ENCODE measurements at regions not wholly inside any gene's neighbourhood (a gene's known extent, or its start where the extent isn't known, plus 50 kb on each side); places are given as distances from the start of the nearest gene placed in this dataset.
"Not testable (repeated sequence)": the region's sequence is repeated elsewhere in the genome, so short reads cannot be mapped to it uniquely, and the experiment has no call there.

GRCh38 chr4:42309361-42310260 lies 87.7 kb upstream of the SHISA3 start:
- Histone ChIP-seq H3K27me3 (ENCODE audit: control insufficient read depth in 2 of 2, insufficient read depth in 2 of 2, low read length in 2 of 2) (no peaks in the 10 kb centered on the region), H3K9me3 (ENCODE audit: control insufficient read depth in 2 of 2, low read length in 2 of 2) (no peaks in the 10 kb centered on the region), H3K27ac (ENCODE audit: low read depth in 2 of 2, low read length in 2 of 2) (no peak overlapping the region), H3K36me3 (ENCODE audit: control insufficient read depth in 2 of 2, insufficient read depth in 2 of 2, low read length in 2 of 2) (no peaks in the 10 kb centered on the region), H3K4me3 (ENCODE audit: low read length in 2 of 2) (no peak overlapping the region), H3K9ac (ENCODE audit: low read depth in 1 of 2, low read length in 2 of 2) (no peak overlapping the region), H3K4me1 (ENCODE audit: control insufficient read depth in 2 of 2, insufficient read depth in 2 of 2, low read length in 2 of 2) (peaks cover 0 to 3% of the 10 kb centered on the region in 2 donors)

DNA sequence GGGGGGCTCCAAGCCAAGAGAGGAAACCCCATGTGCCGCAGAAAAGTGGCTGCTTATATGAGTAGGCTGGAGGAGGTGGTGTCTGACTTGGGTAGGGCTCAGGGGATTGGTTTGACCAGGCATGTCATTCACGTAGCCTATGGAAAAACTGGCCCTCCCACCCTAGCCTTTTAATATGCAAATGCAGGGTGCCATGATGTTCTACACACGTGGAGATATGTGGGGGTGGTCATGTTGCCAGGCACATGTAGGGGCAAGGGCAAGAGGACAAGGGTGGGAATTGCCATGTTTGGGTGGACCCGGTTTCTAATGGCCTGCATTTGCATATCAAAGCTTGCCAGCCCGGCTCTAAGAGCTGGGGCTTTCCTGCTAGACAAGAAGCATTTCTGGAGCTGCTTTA lies 86.9 kb upstream of the SHISA3 start:
- H3K27me3 ChIP-seq (ENCODE audit: control insufficient read depth in 2 of 2, insufficient read depth in 2 of 2, low read length in 2 of 2), result no peaks in the 10 kb centered on the region
- H3K4me1 ChIP-seq (ENCODE audit: control insufficient read depth in 2 of 2, insufficient read depth in 2 of 2, low read length in 2 of 2), result peaks cover 0 to 3% of the 10 kb centered on the region in 2 donors
- H3K36me3 ChIP-seq (ENCODE audit: control insufficient read depth in 2 of 2, insufficient read depth in 2 of 2, low read length in 2 of 2), result no peaks in the 10 kb centered on the region
- H3K4me3 ChIP-seq (ENCODE audit: low read length in 2 of 2), result no peak overlapping the region
- no peak overlapping the region for H3K27ac ChIP-seq (ENCODE audit: low read depth in 2 of 2, low read length in 2 of 2)
- H3K9ac ChIP-seq (ENCODE audit: low read depth in 1 of 2, low read length in 2 of 2), result no peak overlapping the region
- no peaks in the 10 kb centered on the region for H3K9me3 ChIP-seq (ENCODE audit: control insufficient read depth in 2 of 2, low read length in 2 of 2)

DNA sequence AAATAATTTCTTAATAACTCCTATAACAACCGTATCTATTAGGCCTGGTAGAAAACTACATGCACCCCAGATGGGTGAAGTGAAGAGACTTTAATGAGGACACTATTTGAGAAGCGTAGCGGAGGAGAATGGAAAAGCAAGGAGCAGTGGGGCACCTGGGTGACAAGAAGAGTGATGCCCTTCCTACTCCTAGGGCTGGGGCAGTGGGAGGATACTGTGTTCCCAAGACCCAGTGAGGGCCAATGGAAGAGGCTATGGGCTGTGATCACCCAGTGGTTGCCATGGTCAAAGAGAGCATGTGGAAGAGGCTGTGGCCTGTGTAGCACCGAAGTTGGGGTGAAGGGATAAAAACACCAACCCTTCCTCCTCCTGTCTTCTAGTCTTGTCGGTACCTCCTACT lies 86.5 kb upstream of the SHISA3 start:
- Histone ChIP-seq H3K36me3 (ENCODE audit: control insufficient read depth in 2 of 2, insufficient read depth in 2 of 2, low read length in 2 of 2) (no peaks in the 10 kb centered on the region), H3K9me3 (ENCODE audit: control insufficient read depth in 2 of 2, low read length in 2 of 2) (no peaks in the 10 kb centered on the region), H3K27me3 (ENCODE audit: control insufficient read depth in 2 of 2, insufficient read depth in 2 of 2, low read length in 2 of 2) (no peaks in the 10 kb centered on the region), H3K9ac (ENCODE audit: low read depth in 1 of 2, low read length in 2 of 2) (no peak overlapping the region), H3K4me3 (ENCODE audit: low read length in 2 of 2) (no peak overlapping the region), H3K27ac (ENCODE audit: low read depth in 2 of 2, low read length in 2 of 2) (no peak overlapping the region), H3K4me1 (ENCODE audit: control insufficient read depth in 2 of 2, insufficient read depth in 2 of 2, low read length in 2 of 2) (peaks cover 0 to 3% of the 10 kb centered on the region in 2 donors)

- H3K27me3 ChIP-seq (ENCODE audit: control insufficient read depth in 2 of 2, insufficient read depth in 2 of 2, low read length in 2 of 2), result no peaks in the 10 kb centered on the region
- H3K27ac ChIP-seq (ENCODE audit: low read depth in 2 of 2, low read length in 2 of 2), result no peak overlapping the region
- H3K4me3 ChIP-seq (ENCODE audit: low read length in 2 of 2), result no peak overlapping the region
- no peak overlapping the region for H3K9ac ChIP-seq (ENCODE audit: low read depth in 1 of 2, low read length in 2 of 2)
- no peaks in the 10 kb centered on the region for H3K9me3 ChIP-seq (ENCODE audit: control insufficient read depth in 2 of 2, low read length in 2 of 2)
- H3K4me1 ChIP-seq (ENCODE audit: control insufficient read depth in 2 of 2, insufficient read depth in 2 of 2, low read length in 2 of 2), result peaks cover 0 to 3% of the 10 kb centered on the region in 2 donors
- no peaks in the 10 kb centered on the region for H3K36me3 ChIP-seq (ENCODE audit: control insufficient read depth in 2 of 2, insufficient read depth in 2 of 2, low read length in 2 of 2)
Measured at GRCh38 chr4:42311591-42311990, 85.7 kb upstream of the SHISA3 start.

- not testable (repeated sequence) for H3K9me3 ChIP-seq (ENCODE audit: control insufficient read depth in 2 of 2, low read length in 2 of 2); H3K4me3 ChIP-seq (ENCODE audit: low read length in 2 of 2); H3K27ac ChIP-seq (ENCODE audit: low read depth in 2 of 2, low read length in 2 of 2); H3K27me3 ChIP-seq (ENCODE audit: control insufficient read depth in 2 of 2, insufficient read depth in 2 of 2, low read length in 2 of 2); H3K9ac ChIP-seq (ENCODE audit: low read depth in 1 of 2, low read length in 2 of 2); H3K4me1 ChIP-seq (ENCODE audit: control insufficient read depth in 2 of 2, insufficient read depth in 2 of 2, low read length in 2 of 2); H3K36me3 ChIP-seq (ENCODE audit: control insufficient read depth in 2 of 2, insufficient read depth in 2 of 2, low read length in 2 of 2)
Measured at GRCh38 chr4:42313420-42313819, 83.9 kb upstream of the SHISA3 start.

- Histone ChIP-seq H3K9me3 (ENCODE audit: control insufficient read depth in 2 of 2, low read length in 2 of 2) (no peaks in the 10 kb centered on the region), H3K27me3 (ENCODE audit: control insufficient read depth in 2 of 2, insufficient read depth in 2 of 2, low read length in 2 of 2) (no peaks in the 10 kb centered on the region), H3K4me1 (ENCODE audit: control insufficient read depth in 2 of 2, insufficient read depth in 2 of 2, low read length in 2 of 2) (peaks cover 0 to 3% of the 10 kb centered on the region in 2 donors), H3K4me3 (ENCODE audit: low read length in 2 of 2) (no peak overlapping the region), H3K27ac (ENCODE audit: low read depth in 2 of 2, low read length in 2 of 2) (no peak overlapping the region), H3K9ac (ENCODE audit: low read depth in 1 of 2, low read length in 2 of 2) (no peak overlapping the region), H3K36me3 (ENCODE audit: control insufficient read depth in 2 of 2, insufficient read depth in 2 of 2, low read length in 2 of 2) (no peaks in the 10 kb centered on the region)
Measured at GRCh38 chr4:42313872-42314271, 83.4 kb upstream of the SHISA3 start.

DNA sequence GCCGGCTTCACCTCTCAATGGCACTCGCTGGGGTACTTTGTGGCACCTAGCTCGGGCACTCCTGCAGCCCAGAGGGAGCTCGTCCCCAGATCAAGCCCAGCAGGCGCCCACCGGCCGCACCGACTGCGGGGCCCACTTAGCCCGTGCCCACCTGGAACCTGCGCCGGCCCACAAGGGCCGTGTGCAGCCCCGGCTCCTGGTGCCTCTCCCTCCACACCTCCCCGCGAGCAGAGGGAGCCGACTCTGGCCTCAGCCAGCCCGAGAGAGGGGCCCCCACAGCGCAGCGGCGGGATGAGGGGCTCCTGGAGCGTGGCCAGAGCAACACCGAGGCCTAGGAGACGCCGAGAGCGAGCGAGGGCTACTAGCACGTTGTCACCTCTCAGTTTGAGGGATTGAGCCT lies 82.1 kb upstream of the SHISA3 start:
- H3K36me3 ChIP-seq (ENCODE audit: control insufficient read depth in 2 of 2, insufficient read depth in 2 of 2, low read length in 2 of 2), result no peaks in the 10 kb centered on the region
- no peaks in the 10 kb centered on the region for H3K9me3 ChIP-seq (ENCODE audit: control insufficient read depth in 2 of 2, low read length in 2 of 2)
- no peak overlapping the region for H3K4me3 ChIP-seq (ENCODE audit: low read length in 2 of 2)
- H3K27me3 ChIP-seq (ENCODE audit: control insufficient read depth in 2 of 2, insufficient read depth in 2 of 2, low read length in 2 of 2), result no peaks in the 10 kb centered on the region
- H3K9ac ChIP-seq (ENCODE audit: low read depth in 1 of 2, low read length in 2 of 2), result no peak overlapping the region
- no peak overlapping the region for H3K27ac ChIP-seq (ENCODE audit: low read depth in 2 of 2, low read length in 2 of 2)
- peaks cover 0 to 3% of the 10 kb centered on the region in 2 donors for H3K4me1 ChIP-seq (ENCODE audit: control insufficient read depth in 2 of 2, insufficient read depth in 2 of 2, low read length in 2 of 2)

DNA sequence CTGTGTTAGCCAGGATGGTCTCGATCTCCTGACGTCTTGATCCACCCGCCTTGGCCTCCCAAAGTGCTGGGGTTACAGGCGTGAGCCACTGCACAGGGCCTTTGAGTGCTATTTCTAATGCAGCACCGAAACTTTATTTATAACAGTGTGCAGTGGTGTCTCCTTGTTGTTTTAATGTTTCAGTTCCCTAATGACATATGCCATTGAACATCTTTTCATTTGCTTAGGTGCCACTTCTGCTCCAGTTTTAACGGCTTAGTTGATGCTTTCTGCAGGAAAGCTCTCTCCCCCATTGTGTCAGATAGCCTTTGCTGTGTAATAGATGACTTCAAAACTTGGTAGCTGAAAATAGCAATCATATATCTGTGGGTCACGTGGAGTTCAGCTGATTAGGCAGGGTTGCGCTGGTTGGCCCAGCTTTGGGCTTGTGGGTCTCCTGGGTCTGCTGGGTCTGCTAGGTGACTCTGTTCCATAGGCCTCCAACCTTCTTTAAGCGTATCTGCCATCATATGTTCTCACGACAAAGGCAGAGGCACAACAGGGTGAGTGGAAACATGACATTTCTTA lies 76.4 kb upstream of the SHISA3 start:
- Histone ChIP-seq H3K4me3 (ENCODE audit: low read length in 2 of 2) (no peak overlapping the region), H3K9me3 (ENCODE audit: control insufficient read depth in 2 of 2, low read length in 2 of 2) (no peaks in the 10 kb centered on the region), H3K27me3 (ENCODE audit: control insufficient read depth in 2 of 2, insufficient read depth in 2 of 2, low read length in 2 of 2) (no peaks in the 10 kb centered on the region), H3K9ac (ENCODE audit: low read depth in 1 of 2, low read length in 2 of 2) (no peak overlapping the region), H3K27ac (ENCODE audit: low read depth in 2 of 2, low read length in 2 of 2) (no peak overlapping the region), H3K36me3 (ENCODE audit: control insufficient read depth in 2 of 2, insufficient read depth in 2 of 2, low read length in 2 of 2) (no peaks in the 10 kb centered on the region), H3K4me1 (ENCODE audit: control insufficient read depth in 2 of 2, insufficient read depth in 2 of 2, low read length in 2 of 2) (no peaks in the 10 kb centered on the region)

DNA sequence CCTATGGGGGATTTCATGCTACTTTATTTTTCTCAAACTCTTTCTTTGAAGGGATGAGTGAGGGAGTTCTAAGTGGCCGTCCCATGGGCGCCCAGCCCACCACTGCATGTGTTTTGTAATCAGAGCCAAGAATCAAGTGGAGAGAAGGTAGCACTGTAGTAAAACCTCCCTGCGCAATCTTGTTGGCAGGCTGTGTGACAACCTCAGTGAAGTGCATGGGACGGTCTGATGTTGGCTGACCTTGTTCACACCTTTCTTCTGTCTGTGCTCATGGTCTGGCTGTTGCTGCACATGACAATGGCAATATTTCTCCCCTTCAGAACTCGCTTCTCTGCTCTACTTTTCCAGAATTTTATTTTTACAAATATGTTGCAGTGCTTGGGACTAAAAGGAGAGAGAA lies 71.2 kb upstream of the SHISA3 start:
- H3K27me3 ChIP-seq (ENCODE audit: control insufficient read depth in 2 of 2, insufficient read depth in 2 of 2, low read length in 2 of 2), result no peaks in the 10 kb centered on the region
- no peak overlapping the region for H3K4me3 ChIP-seq (ENCODE audit: low read length in 2 of 2)
- no peaks in the 10 kb centered on the region for H3K9me3 ChIP-seq (ENCODE audit: control insufficient read depth in 2 of 2, low read length in 2 of 2)
- no peaks in the 10 kb centered on the region for H3K36me3 ChIP-seq (ENCODE audit: control insufficient read depth in 2 of 2, insufficient read depth in 2 of 2, low read length in 2 of 2)
- no peaks in the 10 kb centered on the region for H3K4me1 ChIP-seq (ENCODE audit: control insufficient read depth in 2 of 2, insufficient read depth in 2 of 2, low read length in 2 of 2)
- H3K27ac ChIP-seq (ENCODE audit: low read depth in 2 of 2, low read length in 2 of 2), result no peak overlapping the region
- no peak overlapping the region for H3K9ac ChIP-seq (ENCODE audit: low read depth in 1 of 2, low read length in 2 of 2)

- no peak overlapping the region for H3K9ac ChIP-seq (ENCODE audit: low read depth in 1 of 2, low read length in 2 of 2)
- no peak overlapping the region for H3K27ac ChIP-seq (ENCODE audit: low read depth in 2 of 2, low read length in 2 of 2)
Measured at GRCh38 chr4:42326524-42326923, 70.8 kb upstream of the SHISA3 start.

More at GRCh38 chr4:42326524-42326923, 70.8 kb upstream of the SHISA3 start:
- Histone ChIP-seq H3K27me3 (ENCODE audit: control insufficient read depth in 2 of 2, insufficient read depth in 2 of 2, low read length in 2 of 2) (no peaks in the 10 kb centered on the region), H3K36me3 (ENCODE audit: control insufficient read depth in 2 of 2, insufficient read depth in 2 of 2, low read length in 2 of 2) (no peaks in the 10 kb centered on the region), H3K9me3 (ENCODE audit: control insufficient read depth in 2 of 2, low read length in 2 of 2) (no peaks in the 10 kb centered on the region), H3K4me1 (ENCODE audit: control insufficient read depth in 2 of 2, insufficient read depth in 2 of 2, low read length in 2 of 2) (no peaks in the 10 kb centered on the region), H3K4me3 (ENCODE audit: low read length in 2 of 2) (no peak overlapping the region)

Measured in mucosa of rectum (tissue), 2 donors.